H1 (cell line): ENCODE measurements at regions not wholly inside any gene's neighbourhood (a gene's known extent, or its start where the extent isn't known, plus 50 kb on each side); places are given as distances from the start of the nearest gene placed in this dataset.

Experiments
- CTCF ChIA-PET: fragments of 300-600 bp; sonication (Branson Sonifier 250); formaldehyde crosslinking; loops from one replicate; lab custom pipeline; 2021; ENCODE audit not compliant: partially characterized antibody; lab: Charles Lee
- POLR2A ChIA-PET: fragments of 300-600 bp; sonication (Branson Sonifier 250); formaldehyde crosslinking; loops from one replicate; lab custom pipeline; 2021; ENCODE audit warnings: inconsistent platforms; ENCODE audit not compliant: partially characterized antibody; lab: Charles Lee
- DNase-seq, 2 experiments: peaks; one replicate each; pipeline versions ENCODE4 v3.0.0 to v3.0.0-alpha.2; 2010 to 2022; ENCODE audit warnings: low spot score in 2 of 2, low read depth in 1 of 2, mixed read lengths in 1 of 2
- FAIRE-seq: peaks from 2 replicates; lab custom pipeline; 2011; peaks lifted over from hg19 to GRCh38; lab: Jason Lieb, UNC
- H2AFZ ChIP-seq: 2 replicates; pipeline ENCODE4 v1.8.1; 2012; ENCODE audit warnings: low read length, inconsistent platforms
- H2AK5ac ChIP-seq: 2 replicates; pipeline ENCODE4 v1.6.1; 2013; ENCODE audit warnings: low read depth, low read length
- H2BK120ac ChIP-seq: replicated peaks from 2 replicates; pipeline ENCODE3; 2013; ENCODE audit warnings: low read depth, low read length, inconsistent platforms
- H2BK12ac ChIP-seq: 2 replicates; pipeline ENCODE4 v1.6.1; 2013; ENCODE audit warnings: low read depth, low read length
- H2BK15ac ChIP-seq: 2 replicates; pipeline ENCODE4 v1.6.1; 2013; ENCODE audit warnings: low read length
- H2BK20ac ChIP-seq: 2 replicates; pipeline ENCODE4 v1.6.1; 2013; ENCODE audit warnings: low read length
- H2BK5ac ChIP-seq: 2 replicates; pipeline ENCODE4 v1.6.1; 2013; ENCODE audit warnings: low read depth, low read length
- H3K14ac ChIP-seq: 2 replicates; pipeline ENCODE4 v1.6.1; 2013; ENCODE audit warnings: inconsistent platforms; ENCODE audit not compliant: insufficient read length
- H3K18ac ChIP-seq: 2 replicates; pipeline ENCODE4 v1.6.1; 2013; ENCODE audit warnings: low read length; ENCODE audit errors: extremely low read depth
- H3K23ac ChIP-seq: 2 replicates; pipeline ENCODE4 v1.6.1; 2013; ENCODE audit warnings: inconsistent platforms; ENCODE audit not compliant: insufficient read length
- H3K23me2 ChIP-seq: 2 replicates; pipeline ENCODE4 v1.6.1; 2013; ENCODE audit warnings: low read depth, low read length
- H3K27ac ChIP-seq: 2 replicates; pipeline ENCODE4 v1.6.1; 2011; ENCODE audit warnings: low read depth, low read length, inconsistent platforms
- H3K27me3 ChIP-seq, 4 experiments: replicated peaks in 1 of 4; 1 replicate in 1 of 4; 2 replicates in 3 of 4; pipeline versions ENCODE4 v1.6.1 to v1.8.1; 2011 to 2013; ENCODE audit warnings: low read length in 3 of 4, mild to moderate bottlenecking in 3 of 4, inconsistent platforms in 2 of 4, mixed read lengths in 2 of 4, moderate library complexity in 1 of 4; ENCODE audit not compliant: control insufficient read depth in 3 of 4, insufficient read depth in 3 of 4; ENCODE audit errors: extremely low read depth in 1 of 4
- H3K36me3 ChIP-seq, 4 experiments: 2 replicates each; pipeline versions ENCODE4 v1.6.1 to v1.8.1; 2011 to 2013; ENCODE audit warnings: mild to moderate bottlenecking in 4 of 4, low read length in 3 of 4, moderate library complexity in 2 of 4, control low read depth in 1 of 4, inconsistent platforms in 1 of 4; ENCODE audit not compliant: insufficient read depth in 4 of 4, control insufficient read depth in 2 of 4
- H3K4ac ChIP-seq: replicated peaks from 2 replicates; pipeline ENCODE3; 2013; ENCODE audit warnings: low read length, low read depth, mixed read lengths, inconsistent platforms; ENCODE audit not compliant: insufficient read length
- H3K4me1 ChIP-seq, 4 experiments: replicated peaks in 1 of 4; 1 replicate in 1 of 4; 2 replicates in 3 of 4; pipeline versions ENCODE4 v1.6.1 to v1.8.1; 2011 to 2013; ENCODE audit warnings: low read length in 3 of 4, inconsistent platforms in 2 of 4, mixed read lengths in 1 of 4; ENCODE audit not compliant: insufficient read depth in 4 of 4, control insufficient read depth in 3 of 4
- H3K4me2 ChIP-seq, 2 experiments: 2 replicates each; pipeline versions ENCODE4 v1.6.1 to v1.8.1; 2011 to 2013; ENCODE audit warnings: low read depth in 2 of 2, low read length in 2 of 2, control low read depth in 1 of 2, inconsistent platforms in 1 of 2, mild to moderate bottlenecking in 1 of 2; ENCODE audit not compliant: insufficient read depth in 1 of 2
- H3K4me3 ChIP-seq, 4 experiments: fragments of 200-600, 300-600 bp in 1 of 4; sonication (generic), shearing (Covaris generic), sonication (Bioruptor Twin) in 1 of 4; 2 replicates each; pipeline versions ENCODE4 v1.5.1 to v1.8.1; 2011 to 2016; ENCODE audit warnings: low read length in 4 of 4, low read depth in 3 of 4, control low read depth in 2 of 4, inconsistent platforms in 2 of 4, mild to moderate bottlenecking in 2 of 4, mixed read lengths in 1 of 4, moderate library complexity in 1 of 4; ENCODE audit not compliant: insufficient read depth in 2 of 4; ENCODE audit errors: extremely low read depth in 1 of 4
- H3K56ac ChIP-seq: replicated peaks from 2 replicates; pipeline ENCODE3; 2013; ENCODE audit warnings: low read depth, mild to moderate bottlenecking, mixed read lengths, low read length, inconsistent platforms; ENCODE audit not compliant: insufficient read length
- H3K79me1 ChIP-seq: 2 replicates; pipeline ENCODE4 v1.6.1; 2013; ENCODE audit warnings: low read depth, low read length, control low read depth
- H3K79me2 ChIP-seq, 2 experiments: 2 replicates each; pipeline versions ENCODE4 v1.6.1 to v1.8.1; 2012 to 2013; ENCODE audit warnings: low read length in 2 of 2, mild to moderate bottlenecking in 2 of 2, inconsistent platforms in 1 of 2; ENCODE audit not compliant: insufficient read depth in 2 of 2, control insufficient read depth in 1 of 2
- H3K9ac ChIP-seq, 4 experiments: replicated peaks in 1 of 4; 1 replicate in 1 of 4; 2 replicates in 3 of 4; pipeline versions ENCODE4 v1.6.1 to v1.8.1; 2011 to 2013; ENCODE audit warnings: low read depth in 3 of 4, low read length in 3 of 4, control low read depth in 2 of 4, mild to moderate bottlenecking in 2 of 4, moderate library complexity in 2 of 4, inconsistent platforms in 1 of 4; ENCODE audit errors: extremely low read depth in 1 of 4
- H3K9me3 ChIP-seq, 2 experiments: 2 replicates each; pipeline versions ENCODE4 v1.6.1 to v1.8.1; 2012 to 2013; ENCODE audit warnings: mild to moderate bottlenecking in 2 of 2, moderate library complexity in 2 of 2, control low read depth in 1 of 2, inconsistent platforms in 1 of 2, low read depth in 1 of 2, low read length in 1 of 2, mixed read lengths in 1 of 2; ENCODE audit not compliant: insufficient read depth in 2 of 2
- H4K20me1 ChIP-seq, 2 experiments: replicated peaks in 1 of 2; 2 replicates each; pipeline versions ENCODE3 to v1.8.1; 2011 to 2013; ENCODE audit warnings: inconsistent platforms in 2 of 2, low read length in 2 of 2, mild to moderate bottlenecking in 1 of 2; ENCODE audit not compliant: insufficient read depth in 2 of 2, control insufficient read depth in 1 of 2
- H4K5ac ChIP-seq: 2 replicates; pipeline ENCODE4 v1.6.1; 2013; ENCODE audit warnings: low read length, low read depth, mixed read lengths, inconsistent platforms; ENCODE audit not compliant: insufficient read length
- H4K8ac ChIP-seq: 2 replicates; pipeline ENCODE4 v1.8.0; 2013; ENCODE audit warnings: mild to moderate bottlenecking, moderate library complexity, low read length, inconsistent platforms; ENCODE audit not compliant: insufficient read depth; ENCODE audit errors: extremely low read depth
- H4K91ac ChIP-seq: replicated peaks from 2 replicates; pipeline ENCODE3; 2013; ENCODE audit warnings: low read length, mixed read lengths, inconsistent platforms; ENCODE audit not compliant: insufficient read length
- BRCA1 ChIP-seq: IDR thresholded peaks from 2 replicates; pipeline ENCODE4 v1.6.1; 2012; ENCODE audit warnings: low read depth, low read length, improper control_type of control experiment
- HDAC6 ChIP-seq: IDR thresholded peaks from one replicate; pipeline ENCODE4 v1.7.1; 2012; ENCODE audit warnings: low read depth, mild to moderate bottlenecking, inconsistent platforms, low read length, moderate library complexity
- KDM1A ChIP-seq: fragments of 200-600, 300-600 bp; sonication (generic); IDR thresholded peaks from 2 replicates; pipeline ENCODE4 v1.7.1; 2016; ENCODE audit warnings: mild to moderate bottlenecking, low read length, borderline replicate concordance
- PHF8 ChIP-seq: fragments of 200-600 bp; sonication (generic); conservative IDR thresholded peaks from 2 replicates; pipeline ENCODE4 v1.7.1; 2012; ENCODE audit warnings: low read depth, mild to moderate bottlenecking, inconsistent platforms, low read length, moderate library complexity
- POLR2AphosphoS5 ChIP-seq: IDR thresholded peaks from 2 replicates; pipeline ENCODE4 v1.6.1; 2011; ENCODE audit warnings: low read depth, low read length
- RAD21 ChIP-seq, 2 experiments: IDR thresholded peaks in 1 of 2; conservative IDR thresholded peaks in 1 of 2; 2 replicates each; pipeline ENCODE4 v1.6.1; 2011; ENCODE audit warnings: low read depth in 2 of 2, low read length in 2 of 2, improper control_type of control experiment in 1 of 2, inconsistent platforms in 1 of 2, mild to moderate bottlenecking in 1 of 2, moderate library complexity in 1 of 2
- RXRA ChIP-seq: IDR thresholded peaks from 2 replicates; pipeline ENCODE4 v1.6.1; 2011; ENCODE audit warnings: low read depth, mild to moderate bottlenecking, low read length, moderate library complexity; ENCODE audit not compliant: insufficient read depth
- SAP30 ChIP-seq: fragments of 300-600 bp; sonication (generic); IDR thresholded peaks from 2 replicates; pipeline ENCODE4 v1.7.1; 2012; ENCODE audit warnings: low read length, moderate library complexity, mild to moderate bottlenecking, inconsistent platforms; ENCODE audit not compliant: insufficient read depth, insufficient replicate concordance
- SIRT6 ChIP-seq: IDR thresholded peaks from one replicate; pipeline ENCODE4 v1.7.1; 2012; ENCODE audit warnings: low read length, inconsistent platforms
- SP2 ChIP-seq: IDR thresholded peaks from 2 replicates; pipeline ENCODE4 v1.6.1; 2012; ENCODE audit warnings: mild to moderate bottlenecking, low read length, inconsistent platforms
- TAF1 ChIP-seq: IDR thresholded peaks from 2 replicates; pipeline ENCODE4 v1.6.1; 2011; ENCODE audit warnings: mild to moderate bottlenecking, low read depth, low read length
- TAF7 ChIP-seq: optimal IDR thresholded peaks from 2 replicates; pipeline ENCODE3; 2011; ENCODE audit warnings: low read depth, mild to moderate bottlenecking, inconsistent platforms, low read length, moderate library complexity, borderline replicate concordance
- TEAD4 ChIP-seq: IDR thresholded peaks from 2 replicates; pipeline ENCODE4 v1.6.1; 2012; ENCODE audit warnings: low read depth, low read length, inconsistent platforms, mixed read lengths
- USF2 ChIP-seq: IDR thresholded peaks from 2 replicates; pipeline ENCODE4 v1.6.1; 2011; ENCODE audit warnings: low read length, improper control_type of control experiment
- ZNF274 ChIP-seq: IDR thresholded peaks from 2 replicates; pipeline ENCODE4 v1.7.0; 2012; ENCODE audit warnings: low read length, borderline replicate concordance; ENCODE audit errors: extremely low read depth

GRCh38 chr1:192905049-192905448, 96.2 kb downstream of the RGS2 start:
- Histone ChIP-seq H3K27me3 (no peaks in the 10 kb centered on the region), H2BK120ac (no peak overlapping the region), H3K4ac (no peak overlapping the region), H3K14ac (no peak overlapping the region), H3K18ac (no peak overlapping the region), H2BK15ac (no peak overlapping the region), H3K9ac (no peak overlapping the region), H4K8ac (no peak overlapping the region), H3K4me1 (no peaks in the 10 kb centered on the region), H3K23ac (no peak overlapping the region), H2BK5ac (no peak overlapping the region), H3K56ac (no peak overlapping the region), H2BK20ac (no peak overlapping the region), H2AK5ac (no peak overlapping the region), H3K9me3 (no peaks in the 10 kb centered on the region), H3K27ac (no peak overlapping the region), H3K4me2 (no peak overlapping the region), H3K23me2 (no peaks in the 10 kb centered on the region; the same call in 1 of the 2 replicates), H3K79me2 (no peaks in the 10 kb centered on the region), H3K4me3 (no peak overlapping the region), H4K5ac (no peak overlapping the region), H4K20me1 (no peaks in the 10 kb centered on the region), H4K91ac (no peak overlapping the region), H3K79me1 (no peaks in the 10 kb centered on the region), H2BK12ac (no peak overlapping the region), H3K36me3 (no peaks in the 10 kb centered on the region), H2AFZ (no peak overlapping the region)
- FAIRE-seq (no peak), DNase-seq (no peak)
- POLR2A ChIA-PET, result interaction anchor here (0.6 kb wide), 1 partner anchor 272 kb away, joined by 3 read pairs; no protein-coding TSS in a partner anchor
- CTCF ChIA-PET, result interaction anchor here (0.5 kb wide), 1 partner anchor 46 kb away, joined by 3 read pairs; no protein-coding TSS in a partner anchor
- TF ChIP-seq BRCA1 (no peak), HDAC6 (no peak), ZNF274 (no peak), TAF7 (no peak), RAD21 (IDR thresholded peaks at IDR 0.05 in 1 of 2, conservative IDR thresholded peaks at IDR 0.05 in 1 of 2; ENCODE audit: low read depth in 2 of 2, low read length in 2 of 2) (no peak), SAP30 (no peak), TAF1 (no peak), SP2 (no peak), USF2 (no peak), PHF8 (no peak), POLR2AphosphoS5 (no peak), TEAD4 (no peak), KDM1A (no peak), RXRA (no peak), SIRT6 (no peak)
